ENCODE measurements at regions not wholly inside any gene's neighbourhood (a gene's known extent, or its start where the extent isn't known, plus 50 kb on each side); places are given as distances from the start of the nearest gene placed in this dataset.
A peak's percentile ranks its signal among the peaks of the same experiment; 100 is the strongest.

DNA sequence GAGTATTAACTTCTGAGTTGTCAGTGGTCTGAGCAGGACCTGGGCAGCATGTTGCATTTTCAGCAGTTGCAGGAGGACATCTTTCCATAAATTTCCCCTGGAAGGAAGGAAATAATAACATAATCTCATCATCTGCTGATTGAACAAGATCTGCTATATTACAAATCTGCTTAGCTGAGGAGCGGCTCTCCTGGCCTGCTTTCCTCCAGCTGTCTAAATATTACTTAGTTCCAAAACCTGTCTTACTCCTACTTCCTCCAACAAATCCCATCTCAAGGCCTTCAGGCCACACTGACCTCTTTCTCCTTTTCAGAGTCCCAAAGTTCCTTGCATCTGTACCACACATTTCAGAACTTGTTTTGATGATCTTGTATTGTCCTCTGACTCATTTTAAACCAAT, 364.4 kb upstream of the MCTP2 start:
- H3K9me3 ChIP-seq = no peaks in the 10 kb centered on the region
- H3K27ac ChIP-seq = no peak overlapping the region
- H3K36me3 ChIP-seq = no peaks in the 10 kb centered on the region
- H3K4me3 ChIP-seq = no peak overlapping the region
- H3K9ac ChIP-seq = no peak overlapping the region
- peaks cover 27% of the 10 kb centered on the region for H3K4me1 ChIP-seq
- no peaks in the 10 kb centered on the region for H3K27me3 ChIP-seq
- TF ChIP-seq Cebpa-rat (IDR thresholded peaks at IDR 0.05) = no peak
- no peak overlapping the region for H3K4me2 ChIP-seq
- H4K20me1 ChIP-seq = no peaks in the 10 kb centered on the region

DNA sequence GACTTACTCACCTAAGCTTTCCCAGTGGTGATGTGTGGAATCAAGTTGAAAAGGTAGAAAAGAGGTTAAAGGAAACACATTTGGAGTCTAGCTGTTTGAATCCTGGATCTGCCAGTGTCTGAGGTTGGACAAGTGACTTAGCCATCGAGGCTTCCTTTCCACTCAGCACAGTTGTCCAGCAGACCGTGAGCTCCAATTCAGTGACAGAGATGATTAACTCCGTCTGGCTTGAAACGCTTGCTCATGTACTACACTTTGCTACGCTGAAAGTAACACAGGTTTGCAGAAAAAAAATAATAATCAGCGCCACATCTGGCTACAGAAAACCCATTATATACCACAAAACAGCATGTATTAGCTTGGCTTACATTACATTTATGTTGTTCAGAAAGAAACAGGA, 364.9 kb upstream of the MCTP2 start:
- Histone ChIP-seq H3K27ac (no peak overlapping the region), H4K20me1 (no peaks in the 10 kb centered on the region), H3K36me3 (no peaks in the 10 kb centered on the region), H3K4me2 (no peak overlapping the region), H3K4me1 (peaks cover 31% of the 10 kb centered on the region), H3K4me3 (no peak overlapping the region), H3K9ac (no peak overlapping the region), H3K27me3 (no peaks in the 10 kb centered on the region), H3K9me3 (no peaks in the 10 kb centered on the region)
- no peak for TF ChIP-seq Cebpa-rat (IDR thresholded peaks at IDR 0.05)

- H3K36me3 ChIP-seq = no peaks in the 10 kb centered on the region
- no peak for TF ChIP-seq Cebpa-rat (IDR thresholded peaks at IDR 0.05)
- peaks cover 40% of the 10 kb centered on the region for H3K4me1 ChIP-seq
- H3K4me3 ChIP-seq = no peak overlapping the region
- H3K4me2 ChIP-seq = peak overlapping the region; percentile 4; the same call in 1 of the 2 replicates
- H4K20me1 ChIP-seq = no peaks in the 10 kb centered on the region
- no peak overlapping the region for H3K9ac ChIP-seq
- no peak overlapping the region for H3K27ac ChIP-seq
- H3K9me3 ChIP-seq = no peaks in the 10 kb centered on the region
- H3K27me3 ChIP-seq = no peaks in the 10 kb centered on the region
These were observed 365.8 kb upstream of the MCTP2 start for GRCh38 chr15:93865586-93865985.

- Histone ChIP-seq H3K4me2 (peak overlapping the region; percentile 75), H3K27me3 (no peaks in the 10 kb centered on the region), H3K4me3 (peak overlapping the region; percentile 48), H3K4me1 (peaks cover 46% of the 10 kb centered on the region), H4K20me1 (no peaks in the 10 kb centered on the region), H3K9ac (peak overlapping the region; percentile 28; the same call in 1 of the 2 replicates), H3K27ac (peak overlapping the region; percentile 49), H3K36me3 (no peaks in the 10 kb centered on the region), H3K9me3 (no peaks in the 10 kb centered on the region)
- peak; percentile 72 for TF ChIP-seq Cebpa-rat (IDR thresholded peaks at IDR 0.05)
These were observed 368.6 kb upstream of the MCTP2 start for GRCh38 chr15:93862791-93863190.

GRCh38 chr15:93861956-93862741, 369.2 kb upstream of the MCTP2 start:
- Histone ChIP-seq H4K20me1 (no peaks in the 10 kb centered on the region), H3K27me3 (no peaks in the 10 kb centered on the region), H3K9me3 (no peaks in the 10 kb centered on the region), H3K36me3 (no peaks in the 10 kb centered on the region), H3K4me3 (peak overlapping the region; percentile 48), H3K9ac (peak overlapping the region; percentile 28; the same call in 1 of the 2 replicates), H3K4me2 (peak overlapping the region; percentile 75), H3K27ac (peak overlapping the region; percentile 49), H3K4me1 (peaks cover 46% of the 10 kb centered on the region)
- no peak for TF ChIP-seq Cebpa-rat (IDR thresholded peaks at IDR 0.05)

DNA sequence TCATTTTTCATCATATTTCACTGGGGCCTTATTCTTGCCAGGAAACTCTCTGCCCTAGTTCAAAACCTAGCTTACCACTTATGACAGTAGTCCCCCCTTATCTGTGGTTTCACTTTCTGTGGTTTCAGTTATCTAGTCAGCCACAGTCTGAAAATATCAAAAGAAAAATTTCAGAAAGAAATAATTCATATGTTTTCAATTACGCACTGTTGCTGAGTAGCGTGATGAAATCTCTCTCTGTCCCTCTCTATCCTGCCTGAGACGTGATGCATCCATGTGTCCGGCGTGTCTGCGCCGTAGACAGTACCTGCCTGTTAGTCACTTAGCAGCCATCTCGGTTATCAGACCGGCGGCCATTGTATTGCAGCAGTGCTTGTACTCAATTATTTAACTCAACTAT, 369.9 kb upstream of the MCTP2 start:
- H3K9me3 ChIP-seq = no peaks in the 10 kb centered on the region
- H3K4me2 ChIP-seq = peak overlapping the region; percentile 75
- peak overlapping the region; percentile 35; the same call in 1 of the 2 replicates for H3K4me3 ChIP-seq
- TF ChIP-seq Cebpa-rat (IDR thresholded peaks at IDR 0.05) = no peak
- H4K20me1 ChIP-seq = no peaks in the 10 kb centered on the region
- peaks cover 46% of the 10 kb centered on the region for H3K4me1 ChIP-seq
- H3K27me3 ChIP-seq = no peaks in the 10 kb centered on the region
- no peak overlapping the region for H3K27ac ChIP-seq
- no peaks in the 10 kb centered on the region for H3K36me3 ChIP-seq
- no peak overlapping the region for H3K9ac ChIP-seq

GRCh38 chr15:93860701-93861100, 370.7 kb upstream of the MCTP2 start:
- TF ChIP-seq Cebpa-rat (IDR thresholded peaks at IDR 0.05) = no peak
- Histone ChIP-seq H3K27ac (no peak overlapping the region), H3K4me2 (peak overlapping the region; percentile 75), H4K20me1 (no peaks in the 10 kb centered on the region), H3K4me1 (peaks cover 44% of the 10 kb centered on the region), H3K27me3 (no peaks in the 10 kb centered on the region), H3K9ac (no peak overlapping the region), H3K4me3 (no peak overlapping the region), H3K36me3 (no peaks in the 10 kb centered on the region), H3K9me3 (no peaks in the 10 kb centered on the region)

GRCh38 chr15:93859176-93859575, 372.2 kb upstream of the MCTP2 start:
- H3K27me3 ChIP-seq = no peaks in the 10 kb centered on the region
- no peaks in the 10 kb centered on the region for H4K20me1 ChIP-seq
- no peak for TF ChIP-seq Cebpa-rat (IDR thresholded peaks at IDR 0.05)
- H3K9ac ChIP-seq = no peak overlapping the region
- H3K4me2 ChIP-seq = no peak overlapping the region
- H3K9me3 ChIP-seq = no peaks in the 10 kb centered on the region
- H3K27ac ChIP-seq = no peak overlapping the region
- no peak overlapping the region for H3K4me3 ChIP-seq
- no peaks in the 10 kb centered on the region for H3K36me3 ChIP-seq
- peaks cover 41% of the 10 kb centered on the region for H3K4me1 ChIP-seq

- no peaks in the 10 kb centered on the region for H4K20me1 ChIP-seq
- H3K4me3 ChIP-seq = no peak overlapping the region
- no peak for TF ChIP-seq Cebpa-rat (IDR thresholded peaks at IDR 0.05)
- no peaks in the 10 kb centered on the region for H3K36me3 ChIP-seq
- H3K9me3 ChIP-seq = no peaks in the 10 kb centered on the region
- no peak overlapping the region for H3K27ac ChIP-seq
- no peaks in the 10 kb centered on the region for H3K27me3 ChIP-seq
- H3K4me1 ChIP-seq = peaks cover 3% of the 10 kb centered on the region
- H3K4me2 ChIP-seq = no peak overlapping the region
- no peak overlapping the region for H3K9ac ChIP-seq
These were observed 376.1 kb upstream of the MCTP2 start for GRCh38 chr15:93855181-93855826.

DNA sequence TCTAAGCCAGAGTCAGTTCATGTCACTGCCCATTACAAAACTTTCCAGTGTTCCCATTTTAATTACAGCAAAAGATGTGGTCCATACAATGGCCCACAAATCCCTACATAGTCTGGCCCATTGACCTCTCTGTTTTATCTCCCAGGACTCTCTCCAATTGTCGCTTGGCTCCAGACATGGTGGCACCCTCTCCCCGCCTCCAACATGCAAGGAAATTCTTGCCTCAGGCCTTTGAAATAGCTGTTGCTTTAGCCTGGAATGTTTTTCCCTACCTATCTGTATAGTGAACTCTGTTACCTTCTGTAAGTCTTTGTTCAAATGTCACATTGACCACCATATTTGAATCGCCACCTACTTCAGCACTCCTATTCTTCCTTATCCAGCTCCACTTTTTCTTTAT, 377.3 kb upstream of the MCTP2 start:
- H3K9ac ChIP-seq = no peak overlapping the region
- no peak overlapping the region for H3K4me2 ChIP-seq
- H3K36me3 ChIP-seq = no peaks in the 10 kb centered on the region
- H4K20me1 ChIP-seq = no peaks in the 10 kb centered on the region
- no peaks in the 10 kb centered on the region for H3K4me1 ChIP-seq
- H3K27me3 ChIP-seq = no peaks in the 10 kb centered on the region
- H3K9me3 ChIP-seq = no peaks in the 10 kb centered on the region
- TF ChIP-seq Cebpa-rat (IDR thresholded peaks at IDR 0.05) = no peak
- H3K27ac ChIP-seq = no peak overlapping the region
- no peak overlapping the region for H3K4me3 ChIP-seq
